HG02981 (cell line): ENCODE measurements at regions not wholly inside any gene's neighbourhood (a gene's known extent, or its start where the extent isn't known, plus 50 kb on each side); places are given as distances from the start of the nearest gene placed in this dataset.
"Not testable (repeated sequence)": the region's sequence is repeated elsewhere in the genome, so short reads cannot be mapped to it uniquely, and the experiment has no call there.

ENCODE experiments used
- ATAC-seq: cut with Tn5 transposase; IDR thresholded peaks from one replicate; pipeline ENCODE4 v1.9.1; 2021; ENCODE audit warnings: mild to moderate bottlenecking, moderate library complexity; ENCODE audit not compliant: unreplicated experiment

DNA sequence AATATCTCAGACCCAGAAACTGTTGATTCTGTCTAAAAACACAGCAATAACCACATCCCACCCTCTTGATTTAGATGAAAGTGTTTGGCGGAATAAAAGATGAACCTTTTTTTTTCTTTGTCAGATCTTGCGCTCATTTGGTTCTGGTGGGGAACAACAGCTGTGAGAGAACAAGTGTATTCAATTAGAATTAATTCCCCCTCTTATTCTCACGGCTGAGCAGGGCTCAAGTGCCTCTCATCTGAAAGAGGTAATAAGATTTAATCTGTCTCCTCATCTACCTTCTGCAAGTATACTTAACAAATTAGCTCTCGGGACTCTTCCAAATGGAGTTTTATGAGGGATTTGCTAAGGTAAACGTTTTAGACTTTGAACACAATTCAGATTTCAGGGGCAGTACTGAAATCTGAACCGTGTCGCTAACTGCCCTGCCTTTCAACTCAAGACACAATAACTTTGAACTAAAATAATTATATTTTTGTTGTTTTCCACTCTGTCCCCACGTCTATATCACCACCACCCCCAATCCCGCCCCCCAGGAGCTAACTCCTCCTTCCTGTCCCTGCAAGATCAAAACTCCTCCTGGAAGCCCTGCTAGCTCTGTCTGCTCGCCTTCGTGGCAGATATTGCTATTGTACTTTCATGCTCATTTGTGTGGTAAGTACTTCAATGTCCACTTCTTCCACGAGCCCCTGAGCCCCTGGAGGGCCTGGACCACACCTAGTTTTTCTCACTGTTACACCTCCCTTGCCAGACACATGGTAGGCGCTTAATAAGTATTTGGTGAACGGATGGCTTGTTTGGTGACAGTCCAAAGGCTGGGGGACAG lies 54.2 kb upstream of the ROPN1B start:
- ATAC-seq = not testable (repeated sequence)

DNA sequence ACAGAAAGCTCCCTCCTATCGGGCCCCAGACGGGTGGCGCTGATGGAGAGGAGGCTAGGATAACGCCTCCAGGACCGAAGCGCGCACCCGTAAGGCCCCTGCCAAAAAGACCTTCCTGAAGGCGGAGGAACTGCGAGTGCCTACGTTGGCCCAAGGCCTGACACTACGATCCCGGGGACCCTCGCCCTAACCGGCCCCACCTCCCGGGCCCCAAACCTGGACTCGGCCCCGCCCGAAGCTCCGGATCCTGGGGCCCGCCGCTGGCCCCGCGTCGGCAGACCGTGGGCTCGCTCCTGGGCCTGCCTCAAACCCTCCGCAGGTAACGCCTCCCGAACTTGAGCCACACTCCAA lies 53.6 kb upstream of the ROPN1B start:
- ATAC-seq = not testable (repeated sequence)

DNA sequence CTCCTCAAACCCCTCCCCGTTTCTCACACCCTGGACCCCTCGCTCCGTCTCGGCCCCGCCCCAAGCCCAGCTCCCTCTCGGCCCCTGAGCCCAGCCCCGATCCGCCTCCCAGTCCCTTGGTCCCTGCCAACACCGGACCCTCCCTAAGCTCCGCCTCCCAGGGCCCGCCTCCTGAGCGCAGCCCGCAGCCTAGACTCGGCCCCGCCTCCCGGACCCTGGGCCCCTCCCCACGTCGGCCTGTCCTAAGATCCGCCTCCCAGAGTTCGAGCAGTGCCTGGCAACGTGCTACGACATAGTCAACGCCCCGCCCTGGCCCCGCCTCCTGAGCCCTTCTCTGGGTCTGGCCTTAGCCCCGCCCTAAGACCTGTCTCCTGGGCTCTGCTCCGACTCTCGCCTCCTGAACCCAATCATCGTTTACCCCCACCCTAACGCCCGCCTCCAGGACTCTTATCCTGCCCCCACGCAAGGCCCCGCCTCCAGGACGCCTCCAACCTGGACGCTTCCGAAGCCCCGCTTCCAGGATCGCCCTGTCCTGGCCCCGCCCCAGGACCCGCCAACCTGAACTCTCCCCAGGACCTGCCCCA lies 53.1 kb upstream of the ROPN1B start:
- peak; percentile 88 for ATAC-seq

DNA sequence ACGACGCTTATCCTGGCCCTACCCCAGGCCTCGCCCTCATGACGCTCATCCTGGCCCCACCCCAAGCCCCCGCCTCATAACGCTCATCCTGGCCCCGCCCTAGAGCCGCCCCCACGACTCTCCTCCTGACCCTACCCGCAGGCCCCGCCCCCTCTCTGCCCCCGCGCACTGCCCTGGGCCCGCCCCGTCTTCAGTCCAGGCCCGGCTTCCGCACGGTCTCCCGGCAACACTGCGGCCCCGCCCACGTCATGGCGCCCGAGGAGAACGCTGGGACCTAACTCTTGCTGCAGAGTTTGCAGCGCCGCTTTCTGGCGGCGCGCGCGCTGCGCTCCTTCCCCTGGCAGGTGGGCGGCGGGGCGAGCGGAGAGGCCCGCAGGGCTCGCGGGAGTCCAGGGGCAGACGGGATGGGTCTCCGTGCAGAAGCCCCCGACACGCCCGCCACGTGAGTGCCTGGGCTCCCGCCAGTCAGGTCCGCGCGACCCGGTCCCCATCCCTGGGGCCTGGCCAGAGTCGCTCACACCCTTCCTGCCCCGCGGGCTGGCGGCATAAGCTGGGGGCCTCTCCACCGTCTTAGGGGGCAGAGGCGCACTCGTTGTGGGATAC lies 52.5 kb upstream of the ROPN1B start:
- peak; percentile 87 for ATAC-seq

DNA sequence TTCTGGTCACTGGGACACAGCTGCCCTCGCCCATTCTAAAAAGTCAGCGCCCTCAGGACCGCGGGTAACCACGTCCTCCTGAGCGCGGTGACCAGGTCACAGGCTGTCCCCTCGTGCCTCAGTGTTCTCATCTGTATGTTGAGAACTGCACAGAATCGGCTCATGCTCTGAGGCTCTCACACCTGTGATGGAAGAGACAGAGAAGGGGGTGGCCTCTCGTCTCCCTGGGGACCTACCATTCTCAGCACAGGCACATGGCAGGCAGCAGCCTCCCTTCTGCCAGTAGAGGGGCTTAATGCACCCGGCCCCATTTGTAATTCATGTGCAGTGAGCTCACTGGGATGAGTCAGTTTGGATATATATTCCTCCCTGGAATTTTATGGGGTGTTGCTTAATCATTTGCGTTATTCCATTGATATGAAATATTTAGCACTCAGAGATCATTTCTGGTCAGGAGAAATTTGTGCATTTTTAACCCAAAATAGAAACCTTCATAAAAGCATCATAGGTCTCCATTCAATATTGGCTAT lies 51.9 kb upstream of the ROPN1B start:
- not testable (repeated sequence) for ATAC-seq

DNA sequence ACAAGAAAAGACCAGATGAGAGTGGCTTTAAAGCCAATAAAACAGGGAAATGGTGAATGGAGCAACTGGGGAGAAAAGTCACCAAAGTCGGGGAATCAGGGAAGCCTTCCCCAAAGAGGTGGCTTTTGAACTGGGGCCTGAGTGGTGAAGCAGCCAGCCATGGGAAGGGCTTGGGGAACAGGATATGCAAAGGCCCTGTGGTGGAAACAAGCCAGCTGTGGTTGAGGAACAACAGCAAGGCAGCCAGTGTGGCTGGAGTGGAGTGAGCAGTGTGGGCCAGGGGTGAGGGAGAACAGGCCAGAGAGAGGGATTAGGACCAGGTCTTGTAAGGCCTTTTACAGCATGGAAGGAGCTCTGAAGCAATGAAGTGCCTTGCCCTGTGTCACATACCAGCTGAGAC lies 51.0 kb upstream of the ROPN1B start:
- not testable (repeated sequence) for ATAC-seq

DNA sequence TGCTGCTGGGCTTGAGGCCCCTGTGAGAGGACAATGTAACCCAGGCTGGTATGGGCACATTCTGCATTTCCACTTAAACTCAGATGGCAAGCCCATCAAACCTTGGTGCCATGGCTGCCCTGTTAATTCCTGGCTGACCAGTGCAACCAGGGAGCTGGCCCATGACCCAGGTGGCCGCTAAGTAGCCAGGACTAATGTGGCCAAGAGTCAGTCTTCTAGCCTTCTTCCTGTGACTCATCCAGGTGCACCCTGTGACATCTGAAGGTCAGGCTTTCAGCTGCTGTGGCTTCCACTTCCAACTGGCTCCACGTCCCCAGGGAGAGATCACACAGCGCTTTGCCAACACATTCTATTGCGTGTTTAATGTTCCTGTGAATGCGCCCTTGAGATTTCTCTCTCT lies 50.5 kb upstream of the ROPN1B start:
- not testable (repeated sequence) for ATAC-seq

DNA sequence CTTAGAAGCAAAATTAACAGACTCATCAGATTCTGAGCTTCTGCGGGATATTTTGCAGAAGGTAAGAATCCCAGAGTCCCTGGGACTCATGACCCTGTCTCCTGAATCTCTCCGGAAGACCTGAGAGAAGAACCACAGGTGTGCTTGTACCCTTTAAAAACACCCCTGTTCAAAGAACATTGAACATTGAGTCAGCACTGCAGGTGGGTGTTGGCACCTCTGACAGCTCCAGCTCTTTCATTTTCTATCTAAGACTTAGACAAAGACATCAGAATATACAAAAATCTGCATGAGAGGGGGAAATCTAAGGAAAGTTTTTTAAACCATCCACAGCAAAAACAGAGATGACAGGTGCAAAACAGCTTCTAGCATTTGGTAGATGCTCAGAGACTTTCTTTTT lies 50.1 kb upstream of the ROPN1B start:
- not testable (repeated sequence) for ATAC-seq
